Smooth muscle cell (in vitro differentiated cells): ENCODE measurements at regions not wholly inside any gene's neighbourhood (a gene's known extent, or its start where the extent isn't known, plus 50 kb on each side); places are given as distances from the start of the nearest gene placed in this dataset.
A peak's percentile ranks its signal among the peaks of the same experiment; 100 is the strongest.

ENCODE experiments used
- DNase-seq: peaks from one replicate; lab custom pipeline; 2025; ENCODE audit not compliant: unreplicated experiment; lab: John Stamatoyannopoulos, UW
- H2AFZ ChIP-seq: fragments of 200-600 bp; sonication (generic); 2 replicates; pipeline ENCODE4 v1.6.0; 2016; ENCODE audit warnings: antibody characterized with exemption, low read depth, mild to moderate bottlenecking
- H3F3A ChIP-seq: fragments of 200-600 bp; sonication (generic); 2 replicates; pipeline ENCODE4 v1.6.0; 2017; ENCODE audit warnings: antibody characterized with exemption, low read depth
- H3K27ac ChIP-seq: fragments of 200-600 bp; sonication (generic); 2 replicates; pipeline ENCODE4 v1.5.1; 2016; ENCODE audit warnings: low read depth, mild to moderate bottlenecking
- H3K27me3 ChIP-seq: fragments of 200-600 bp; sonication (generic); 2 replicates; pipeline ENCODE4 v1.6.1; 2016; ENCODE audit warnings: low read depth, mild to moderate bottlenecking
- H3K36me3 ChIP-seq: fragments of 200-600 bp; sonication (generic); 2 replicates; pipeline ENCODE4 v1.5.1; 2016; ENCODE audit warnings: low read depth
- H3K4me1 ChIP-seq: fragments of 200-600 bp; sonication (generic); 2 replicates; pipeline ENCODE4 v1.5.1; 2016; ENCODE audit warnings: low read depth
- H3K4me2 ChIP-seq: fragments of 200-600 bp; sonication (generic); 2 replicates; pipeline ENCODE4 v1.6.0; 2016; ENCODE audit warnings: mild to moderate bottlenecking
- H3K4me3 ChIP-seq: fragments of 200-600 bp; sonication (generic); 2 replicates; pipeline ENCODE4 v1.5.1; 2016; ENCODE audit warnings: mild to moderate bottlenecking
- H3K79me2 ChIP-seq: fragments of 200-600 bp; sonication (generic); 2 replicates; pipeline ENCODE4 v1.6.0; 2016; ENCODE audit warnings: low read depth, mild to moderate bottlenecking
- H3K9ac ChIP-seq: fragments of 200-600 bp; sonication (generic); 2 replicates; pipeline ENCODE4 v1.6.0; 2016; ENCODE audit warnings: low read depth
- H3K9me3 ChIP-seq: fragments of 200-600 bp; sonication (generic); replicated peaks from 2 replicates; pipeline ENCODE4 v1.5.1; 2016; ENCODE audit warnings: low read depth
- H4K20me1 ChIP-seq: fragments of 200-600 bp; sonication (generic); 2 replicates; pipeline ENCODE4 v1.6.0; 2016; ENCODE audit warnings: low read depth
- CTCF ChIP-seq: fragments of 200-600 bp; sonication (generic); IDR thresholded peaks from 2 replicates; pipeline ENCODE4 v1.5.1; 2017; ENCODE audit warnings: borderline replicate concordance, mild to moderate bottlenecking, antibody characterized with exemption; ENCODE audit not compliant: insufficient read depth, poor library complexity, severe bottlenecking
- WGBS: methylation state at CpG from one replicate; pipeline ENCODE4 v1.1.7; 2016; ENCODE audit warnings: low lambda C conversion rate; 5-methylcytosine and 5-hydroxymethylcytosine counted together

GRCh38 chr17:31598921-31599571, 207.6 kb downstream of the RAB11FIP4 start:
- Histone ChIP-seq H3K4me3 (no peak overlapping the region), H3K4me1 (peaks cover 27% of the 10 kb centered on the region), H3K4me2 (peak overlapping the region; percentile 50), H3K27ac (peak overlapping the region; percentile 55), H4K20me1 (no peaks in the 10 kb centered on the region), H3F3A (peaks cover 32% of the 10 kb centered on the region), H3K36me3 (no peaks in the 10 kb centered on the region), H2AFZ (no peak overlapping the region), H3K9ac (no peak overlapping the region), H3K9me3 (no peaks in the 10 kb centered on the region), H3K27me3 (no peaks in the 10 kb centered on the region), H3K79me2 (no peaks in the 10 kb centered on the region)
- DNase-seq = no peak
- WGBS = 50% methylated on average over 11 of the region's 11 CpGs
- TF ChIP-seq CTCF = no peak

- Histone ChIP-seq H3K4me2 (no peak overlapping the region), H3K79me2 (no peaks in the 10 kb centered on the region), H2AFZ (no peak overlapping the region), H3K4me3 (no peak overlapping the region), H3K9me3 (no peaks in the 10 kb centered on the region), H3F3A (peaks cover 32% of the 10 kb centered on the region), H4K20me1 (no peaks in the 10 kb centered on the region), H3K9ac (no peak overlapping the region), H3K36me3 (no peaks in the 10 kb centered on the region), H3K4me1 (peaks cover 27% of the 10 kb centered on the region), H3K27ac (peak overlapping the region; percentile 55), H3K27me3 (no peaks in the 10 kb centered on the region)
- TF ChIP-seq CTCF = no peak
- WGBS = 70% methylated on average over 4 of the region's 4 CpGs
- DNase-seq = no peak
These were observed 206.9 kb downstream of the RAB11FIP4 start for GRCh38 chr17:31598399-31598782.

GRCh38 chr17:31597646-31598398, 206.3 kb downstream of the RAB11FIP4 start:
- Histone ChIP-seq H3F3A (peaks cover 32% of the 10 kb centered on the region), H3K9me3 (no peaks in the 10 kb centered on the region), H3K27me3 (no peaks in the 10 kb centered on the region), H3K4me3 (no peak overlapping the region), H3K36me3 (no peaks in the 10 kb centered on the region), H3K27ac (peak overlapping the region; percentile 95), H4K20me1 (no peaks in the 10 kb centered on the region), H3K4me1 (peaks cover 27% of the 10 kb centered on the region), H3K9ac (no peak overlapping the region), H3K79me2 (no peaks in the 10 kb centered on the region), H2AFZ (no peak overlapping the region), H3K4me2 (peak overlapping the region; percentile 66)
- WGBS = 96% methylated on average over 10 of the region's 10 CpGs
- TF ChIP-seq CTCF = no peak
- DNase-seq = no peak
